SK-N-SH treated with all-trans-retinoic acid at 6 μM for 48 hours (cell line): ENCODE measurements at regions not wholly inside any gene's neighbourhood (a gene's known extent, or its start where the extent isn't known, plus 50 kb on each side); places are given as distances from the start of the nearest gene placed in this dataset.

ENCODE experiments used
- ATAC-seq: fragments of 200-7000 bp; cut with Tn5 transposase; 3 replicates; pipeline ENCODE4 v1.9.1; 2020; ENCODE audit warnings: mild to moderate bottlenecking, moderate library complexity
- ARNTL ChIP-seq: fragments of 450-650 bp; formaldehyde crosslinking; IDR thresholded peaks from 2 replicates; pipeline ENCODE4 v1.5.0; 2020; ENCODE audit warnings: low read depth, mild to moderate bottlenecking, moderate library complexity, borderline replicate concordance
- BACH2 ChIP-seq: fragments of 250-450 bp; sonication (Bioruptor Pico); IDR thresholded peaks from 2 replicates; pipeline ENCODE4 v1.9.0; 2021; ENCODE audit warnings: mild to moderate bottlenecking, borderline replicate concordance
- CREB5 ChIP-seq: fragments of 250-450 bp; sonication (Bioruptor Pico); IDR thresholded peaks from 2 replicates; pipeline ENCODE4 v1.5.1; 2020; ENCODE audit warnings: low read depth, mild to moderate bottlenecking, moderate library complexity
- CSDC2 ChIP-seq: fragments of 250-450 bp; sonication (Bioruptor Pico); IDR thresholded peaks from 2 replicates; pipeline ENCODE4 v1.5.0; 2020; ENCODE audit warnings: mild to moderate bottlenecking, moderate library complexity
- CSRNP3 ChIP-seq: fragments of 250-450 bp; sonication (Bioruptor Pico); IDR thresholded peaks from 2 replicates; pipeline ENCODE4 v1.5.1; 2021; ENCODE audit warnings: mild to moderate bottlenecking, moderate library complexity
- ESRRG ChIP-seq: fragments of 250-450 bp; sonication (Bioruptor Pico); IDR thresholded peaks from 2 replicates; pipeline ENCODE4 v1.6.1; 2021; ENCODE audit warnings: mild to moderate bottlenecking
- GLIS3 ChIP-seq: fragments of 250-450 bp; sonication (Bioruptor Pico); IDR thresholded peaks from 2 replicates; pipeline ENCODE4 v1.5.0; 2020; ENCODE audit warnings: mild to moderate bottlenecking, moderate library complexity
- ISL1 ChIP-seq: fragments of 250-450 bp; sonication (Bioruptor Pico); IDR thresholded peaks from 2 replicates; pipeline ENCODE4 v2.1.2; 2022; ENCODE audit warnings: mild to moderate bottlenecking, moderate library complexity
- OSR1 ChIP-seq: fragments of 250-450 bp; sonication (Bioruptor Pico); IDR thresholded peaks from 2 replicates; pipeline ENCODE4 v1.8.0; 2022; ENCODE audit warnings: moderate library complexity, mild to moderate bottlenecking, inconsistent platforms
- PATZ1 ChIP-seq: fragments of 250-450 bp; sonication (Bioruptor Pico); IDR thresholded peaks from 2 replicates; pipeline ENCODE4 v1.8.0; 2020; ENCODE audit warnings: mild to moderate bottlenecking, moderate library complexity, borderline replicate concordance
- POU6F1 ChIP-seq: fragments of 250-450 bp; sonication (Bioruptor Pico); IDR thresholded peaks from 2 replicates; pipeline ENCODE4 v1.8.0; 2021; ENCODE audit warnings: low read depth, mild to moderate bottlenecking, moderate library complexity, borderline replicate concordance
- PPARA ChIP-seq: fragments of 250-450 bp; sonication (Bioruptor Pico); IDR thresholded peaks from 2 replicates; pipeline ENCODE4 v1.5.0; 2020; ENCODE audit warnings: mild to moderate bottlenecking, borderline replicate concordance
- RARB ChIP-seq: fragments of 250-450 bp; sonication (Bioruptor Pico); IDR thresholded peaks from 2 replicates; pipeline ENCODE4 v1.8.0; 2021; ENCODE audit warnings: mild to moderate bottlenecking, moderate library complexity
- SNAI2 ChIP-seq: fragments of 250-450 bp; sonication (Bioruptor Pico); IDR thresholded peaks from 2 replicates; pipeline ENCODE4 v1.5.0; 2020; ENCODE audit warnings: mild to moderate bottlenecking, moderate library complexity
- TCF4 ChIP-seq: fragments of 250-450 bp; sonication (Bioruptor Pico); IDR thresholded peaks from 2 replicates; pipeline ENCODE4 v1.8.0; 2021; ENCODE audit warnings: mild to moderate bottlenecking, moderate library complexity, borderline replicate concordance
- TOX ChIP-seq: fragments of 250-450 bp; sonication (Bioruptor Pico); IDR thresholded peaks from 2 replicates; pipeline ENCODE4 v1.8.0; 2021; ENCODE audit warnings: mild to moderate bottlenecking, moderate library complexity, borderline replicate concordance
- TSHZ2 ChIP-seq: fragments of 250-450 bp; sonication (Bioruptor Pico); IDR thresholded peaks from 2 replicates; pipeline ENCODE4 v1.5.0; 2020; ENCODE audit warnings: mild to moderate bottlenecking, moderate library complexity
- ZC3H10 ChIP-seq: fragments of 250-450 bp; sonication (Bioruptor Pico); IDR thresholded peaks from 2 replicates; pipeline ENCODE4 v1.5.1; 2021; ENCODE audit warnings: mild to moderate bottlenecking, moderate library complexity
- ZFP3 ChIP-seq: fragments of 250-450 bp; sonication (Bioruptor Pico); IDR thresholded peaks from 2 replicates; pipeline ENCODE4 v1.5.0; 2020; ENCODE audit warnings: mild to moderate bottlenecking, moderate library complexity
- ZFP30 ChIP-seq: fragments of 450-650 bp; formaldehyde crosslinking; IDR thresholded peaks from 2 replicates; pipeline ENCODE4 v1.5.0; 2022; ENCODE audit warnings: mild to moderate bottlenecking, moderate library complexity
- ZNF70 ChIP-seq: fragments of 450-650 bp; formaldehyde crosslinking; IDR thresholded peaks from 2 replicates; pipeline ENCODE4 v1.5.0; 2020; ENCODE audit warnings: mild to moderate bottlenecking, moderate library complexity
- ZNF8 ChIP-seq: fragments of 450-650 bp; formaldehyde crosslinking; IDR thresholded peaks from 2 replicates; pipeline ENCODE4 v1.5.0; 2020; ENCODE audit warnings: mild to moderate bottlenecking, moderate library complexity

GRCh38 chr17:77456271-77456950 is 315.6 kb downstream of the SEC14L1 start:
- no peak for ATAC-seq
- TF ChIP-seq PATZ1 (CRISPR knock-in tag) (no peak), ESRRG (CRISPR knock-in tag) (no peak), OSR1 (CRISPR knock-in tag) (no peak), ZNF8 (CRISPR knock-in tag) (no peak), BACH2 (CRISPR knock-in tag) (no peak), CSDC2 (CRISPR knock-in tag) (no peak), SNAI2 (no peak)

- TF ChIP-seq OSR1 (CRISPR knock-in tag) (no peak), ZFP3 (CRISPR knock-in tag) (no peak), TCF4 (CRISPR knock-in tag) (no peak), POU6F1 (no peak), ZFP30 (no peak), RARB (CRISPR knock-in tag) (no peak), ESRRG (CRISPR knock-in tag) (no peak), TOX (no peak), PATZ1 (CRISPR knock-in tag) (no peak), ZNF70 (CRISPR knock-in tag) (no peak), ZNF8 (CRISPR knock-in tag) (no peak), TSHZ2 (CRISPR knock-in tag) (no peak), GLIS3 (CRISPR knock-in tag) (no peak), SNAI2 (no peak), CREB5 (CRISPR knock-in tag) (no peak), PPARA (CRISPR knock-in tag) (no peak), ZC3H10 (CRISPR knock-in tag) (no peak), BACH2 (CRISPR knock-in tag) (no peak)
- no peak for ATAC-seq
These were observed 316.3 kb downstream of the SEC14L1 start for GRCh38 chr17:77456951-77457548.

GRCh38 chr17:77457572-77458201 is 316.9 kb downstream of the SEC14L1 start:
- TF ChIP-seq ARNTL (CRISPR knock-in tag): no peak
- no peak for TF ChIP-seq CSDC2 (CRISPR knock-in tag)
- no peak for TF ChIP-seq BACH2 (CRISPR knock-in tag)
- no peak for TF ChIP-seq ZC3H10 (CRISPR knock-in tag)
- TF ChIP-seq ISL1 (CRISPR knock-in tag): no peak
- no peak for TF ChIP-seq CSRNP3 (CRISPR knock-in tag)
- no peak for TF ChIP-seq CREB5 (CRISPR knock-in tag)
- no peak for TF ChIP-seq ESRRG (CRISPR knock-in tag)
- ATAC-seq: no peak
